ENCODE measurements at regions not wholly inside any gene's neighbourhood (a gene's known extent, or its start where the extent isn't known, plus 50 kb on each side); places are given as distances from the start of the nearest gene placed in this dataset.
"Not testable (repeated sequence)": the region's sequence is repeated elsewhere in the genome, so short reads cannot be mapped to it uniquely, and the experiment has no call there.

- DNase-seq = not testable (repeated sequence)
Measured at GRCh38 chr2:94737736-94738342, 133.4 kb upstream of the TEKT4 start.

GRCh38 chr2:94753466-94753998 is 117.7 kb upstream of the TEKT4 start:
- no peak for DNase-seq

DNA sequence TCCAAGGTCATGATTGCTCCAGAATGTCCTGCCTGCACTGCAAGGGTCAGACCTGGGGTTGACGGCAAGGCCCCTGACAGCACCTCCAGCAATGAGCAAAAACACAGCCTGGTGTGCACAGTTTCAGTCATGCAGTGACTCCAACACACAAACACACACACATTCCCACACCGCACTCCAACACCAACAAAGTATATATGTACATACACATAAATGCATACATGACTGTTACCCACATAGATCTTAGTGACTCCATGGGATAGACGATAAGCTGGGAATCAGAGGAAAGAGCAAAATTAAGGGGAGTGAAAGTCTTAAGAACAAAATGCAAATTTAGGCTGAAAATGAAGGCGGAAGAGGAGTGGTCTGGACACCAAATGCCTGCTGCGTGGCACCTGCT is 112.7 kb upstream of the TEKT4 start:
- DNase-seq = no peak

DNA sequence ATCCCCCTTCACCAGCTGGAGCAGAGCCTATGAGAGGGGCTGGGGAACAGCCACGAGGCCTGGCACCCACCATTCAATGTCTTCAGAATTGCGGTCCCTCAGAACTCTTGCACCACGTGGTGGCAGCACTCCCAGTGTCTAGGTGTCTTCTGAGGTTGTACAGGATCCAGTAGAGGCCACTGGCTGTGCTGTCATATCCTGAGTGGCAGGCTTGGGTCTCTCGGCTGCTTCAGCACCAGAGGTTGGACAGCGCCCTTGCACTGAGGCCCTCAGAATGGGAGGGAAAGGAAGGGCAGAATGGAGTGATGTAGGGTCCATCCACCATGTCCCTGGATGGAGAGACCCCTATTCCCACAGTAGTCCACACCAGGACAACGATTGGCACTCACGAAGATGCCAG is 112.0 kb upstream of the TEKT4 start:
- no peak for DNase-seq

DNA sequence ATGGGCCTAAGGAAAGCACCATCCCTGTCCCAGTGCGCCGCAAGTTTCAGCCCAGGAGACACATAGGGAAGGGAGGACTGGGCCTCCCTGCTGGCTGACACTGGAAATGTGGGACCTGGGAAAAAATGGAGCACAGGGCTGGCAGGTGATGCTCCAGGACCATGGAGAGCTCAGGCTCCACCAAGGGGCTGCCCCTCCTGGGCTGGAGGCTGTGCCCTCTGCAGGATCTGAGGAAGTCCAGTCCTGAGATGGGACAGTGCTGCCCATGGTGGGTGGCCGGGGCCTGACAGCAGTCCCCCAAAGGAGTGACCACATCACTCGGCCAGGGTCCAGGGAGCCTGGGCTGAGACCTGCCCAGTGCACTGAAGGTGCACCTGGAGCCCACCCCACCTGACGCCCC is 108.6 kb upstream of the TEKT4 start:
- DNase-seq = no peak

DNA sequence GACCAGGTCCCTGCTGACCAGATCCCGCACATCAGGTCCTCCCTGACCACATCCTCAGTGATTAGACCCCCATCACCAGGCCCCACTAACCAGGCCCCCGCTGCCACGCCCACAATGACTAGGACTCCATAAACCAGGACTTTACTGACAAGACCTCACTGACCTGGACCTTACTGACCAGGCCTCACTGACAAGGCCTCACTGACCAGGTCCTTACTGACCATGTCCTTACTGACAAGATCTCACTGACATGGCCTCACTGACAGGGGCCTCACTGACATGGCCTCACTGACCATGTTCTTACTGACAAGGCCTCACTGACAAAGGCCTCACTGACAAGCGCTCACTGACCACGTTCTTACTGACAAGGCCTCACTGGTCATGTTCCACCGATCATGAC is 107.9 kb upstream of the TEKT4 start:
- no peak for DNase-seq

GRCh38 chr2:94764331-94764730 is 106.9 kb upstream of the TEKT4 start:
- DNase-seq = not testable (repeated sequence)

- DNase-seq = no peak
Measured at GRCh38 chr2:94767336-94767735, 103.9 kb upstream of the TEKT4 start.

GRCh38 chr2:94769733-94770132 is 101.5 kb upstream of the TEKT4 start:
- DNase-seq = no peak

DNA sequence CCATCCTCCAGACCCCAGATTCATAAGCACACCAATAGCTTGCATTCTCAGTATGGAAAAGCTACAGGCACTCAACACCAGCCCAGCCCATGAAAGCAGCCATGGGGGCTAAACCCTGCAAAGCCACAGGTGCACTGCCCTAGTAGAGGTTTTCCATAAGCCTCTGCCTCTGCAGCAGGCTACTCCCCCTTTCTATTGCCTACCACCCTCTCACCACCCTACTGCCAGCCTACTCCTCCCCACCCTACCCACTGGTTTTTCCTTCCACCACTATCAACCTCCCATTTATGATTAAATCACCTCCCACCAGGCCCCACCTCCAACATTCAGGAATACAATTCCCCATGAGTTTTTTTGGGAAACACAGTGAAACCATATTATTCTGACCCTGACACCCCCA is 96.4 kb upstream of the TEKT4 start:
- no peak for DNase-seq

DNA sequence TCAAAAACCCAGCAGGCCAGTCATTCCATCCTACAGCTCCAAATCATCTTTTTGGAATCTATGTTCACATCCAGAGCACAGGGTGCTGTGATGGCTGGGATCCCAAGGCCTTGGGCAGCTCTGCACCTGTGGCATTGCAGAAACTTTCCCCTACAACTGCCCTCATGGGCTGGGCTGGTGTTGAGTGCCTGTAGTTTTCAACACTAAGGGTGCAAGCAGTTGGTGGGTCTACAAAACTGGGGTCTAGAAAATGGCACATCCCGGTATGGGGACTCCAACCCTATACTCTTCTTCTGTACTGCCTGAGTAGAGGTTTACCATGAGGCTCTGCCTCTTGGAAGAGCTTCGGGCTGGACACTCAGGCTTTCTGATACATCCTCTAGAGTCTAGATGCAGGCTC is 95.2 kb upstream of the TEKT4 start:
- DNase-seq = no peak

DNA sequence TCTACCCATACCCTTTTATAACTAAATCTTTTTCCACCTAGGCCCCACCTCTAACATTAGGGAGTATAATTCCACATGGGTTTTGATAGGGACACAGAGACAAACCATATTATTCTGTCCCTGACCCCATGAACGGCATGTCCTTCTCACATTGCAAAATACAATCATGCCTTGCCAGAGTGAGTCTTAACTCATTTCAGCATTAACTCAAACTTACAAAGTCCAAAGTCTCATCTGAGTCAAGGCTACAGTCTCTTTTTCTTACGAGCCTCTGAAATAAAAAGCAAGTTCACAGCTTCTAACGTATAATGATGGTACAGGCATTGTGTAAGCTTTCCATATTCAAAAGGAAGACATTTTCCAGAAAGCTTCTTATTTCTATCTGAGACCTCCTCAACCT is 86.1 kb upstream of the TEKT4 start:
- DNase-seq = not testable (repeated sequence)

GRCh38 chr2:94786424-94786823 is 84.8 kb upstream of the TEKT4 start:
- not testable (repeated sequence) for DNase-seq

DNA sequence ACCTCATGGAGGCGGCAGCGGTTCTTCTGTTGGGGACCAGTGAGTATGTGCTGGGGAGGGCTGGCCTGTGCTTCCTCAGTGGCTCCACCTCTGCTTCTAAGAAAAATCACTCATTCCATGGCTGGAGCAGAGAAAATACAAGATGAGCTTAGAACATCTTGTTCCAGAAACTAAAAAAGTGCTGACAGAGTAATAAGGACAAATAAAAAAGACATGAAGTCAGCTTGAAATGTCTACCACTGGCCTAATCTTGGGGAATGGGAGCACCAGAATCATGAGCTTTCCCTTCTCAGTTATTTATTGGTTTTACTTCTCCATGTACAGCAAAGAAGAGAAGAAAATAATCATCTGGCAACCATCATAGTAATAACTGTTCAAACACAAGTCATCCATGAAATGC is 81.1 kb upstream of the TEKT4 start:
- DNase-seq = not testable (repeated sequence)

DNA sequence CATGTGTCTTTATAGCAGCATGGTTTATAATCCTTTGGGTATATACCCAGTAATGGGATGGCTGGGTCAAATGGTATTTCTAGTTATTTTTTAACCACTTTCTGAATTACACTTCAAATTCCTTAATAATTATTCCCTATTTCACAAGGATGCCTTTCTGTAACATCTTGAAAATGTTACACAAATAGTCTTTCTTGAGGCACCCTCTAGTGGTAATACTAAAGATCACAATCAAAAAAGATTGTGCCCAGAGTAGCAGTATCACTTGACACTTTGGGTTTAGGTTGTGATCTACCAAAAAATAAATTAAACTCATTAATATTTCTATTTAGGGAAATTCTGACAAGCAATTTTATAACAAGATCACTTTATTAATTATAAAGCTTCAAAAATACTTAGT is 74.0 kb upstream of the TEKT4 start:
- DNase-seq = peak; percentile 5
